ENCODE measurements at regions not wholly inside any gene's neighbourhood (a gene's known extent, or its start where the extent isn't known, plus 50 kb on each side); places are given as distances from the start of the nearest gene placed in this dataset.
A peak's percentile ranks its signal among the peaks of the same experiment; 100 is the strongest.

- no peak for DNase-seq
Observed at GRCh38 chr14:98826618-98827017, 445.4 kb downstream of the BCL11B start.

- DNase-seq = peak; percentile 85
Observed at GRCh38 chr14:98834119-98834518, 437.9 kb downstream of the BCL11B start.

GRCh38 chr14:98835051-98835824, 436.8 kb downstream of the BCL11B start:
- DNase-seq = no peak

- DNase-seq = no peak
Observed at GRCh38 chr14:98835825-98836100, 436.2 kb downstream of the BCL11B start.

GRCh38 chr14:98840091-98840490, 431.9 kb downstream of the BCL11B start:
- peak; percentile 68 for DNase-seq

GRCh38 chr14:98840511-98840910, 431.5 kb downstream of the BCL11B start:
- peak; percentile 25 for DNase-seq

GRCh38 chr14:98844456-98844855, 427.5 kb downstream of the BCL11B start:
- no peak for DNase-seq

GRCh38 chr14:98847521-98848468, 424.2 kb downstream of the BCL11B start:
- no peak for DNase-seq

- DNase-seq = peak; percentile 17
Observed at GRCh38 chr14:98853063-98853729, 418.8 kb downstream of the BCL11B start.

- peak; percentile 22 for DNase-seq
Observed at GRCh38 chr14:98855926-98856715, 415.9 kb downstream of the BCL11B start.

GRCh38 chr14:98858158-98858557, 413.8 kb downstream of the BCL11B start:
- DNase-seq = peak; percentile 22

GRCh38 chr14:98858561-98858960, 413.4 kb downstream of the BCL11B start:
- peak; percentile 25 for DNase-seq

- DNase-seq = no peak
Observed at GRCh38 chr14:98859301-98859700, 412.7 kb downstream of the BCL11B start.

- DNase-seq = peak; percentile 25
Observed at GRCh38 chr14:98864211-98864610, 407.8 kb downstream of the BCL11B start.

- peak; percentile 22 for DNase-seq
Observed at GRCh38 chr14:98867146-98867545, 404.9 kb downstream of the BCL11B start.

- peak; percentile 12 for DNase-seq
Observed at GRCh38 chr14:98867726-98868125, 404.3 kb downstream of the BCL11B start.

GRCh38 chr14:98868866-98869265, 403.1 kb downstream of the BCL11B start:
- DNase-seq = no peak

- peak; percentile 7 for DNase-seq
Observed at GRCh38 chr14:98871796-98872195, 400.2 kb downstream of the BCL11B start.

- no peak for DNase-seq
Observed at GRCh38 chr14:98877065-98877464, 394.9 kb downstream of the BCL11B start.

GRCh38 chr14:98878282-98878681, 393.7 kb downstream of the BCL11B start:
- no peak for DNase-seq

- DNase-seq = peak; percentile 79
Observed at GRCh38 chr14:98886982-98887381, 385.0 kb downstream of the BCL11B start.

- no peak for DNase-seq
Observed at GRCh38 chr14:98888281-98888680, 383.7 kb downstream of the BCL11B start.
